ENCODE measurements at regions not wholly inside any gene's neighbourhood (a gene's known extent, or its start where the extent isn't known, plus 50 kb on each side); places are given as distances from the start of the nearest gene placed in this dataset.
"Not testable (repeated sequence)": the region's sequence is repeated elsewhere in the genome, so short reads cannot be mapped to it uniquely, and the experiment has no call there.

DNA sequence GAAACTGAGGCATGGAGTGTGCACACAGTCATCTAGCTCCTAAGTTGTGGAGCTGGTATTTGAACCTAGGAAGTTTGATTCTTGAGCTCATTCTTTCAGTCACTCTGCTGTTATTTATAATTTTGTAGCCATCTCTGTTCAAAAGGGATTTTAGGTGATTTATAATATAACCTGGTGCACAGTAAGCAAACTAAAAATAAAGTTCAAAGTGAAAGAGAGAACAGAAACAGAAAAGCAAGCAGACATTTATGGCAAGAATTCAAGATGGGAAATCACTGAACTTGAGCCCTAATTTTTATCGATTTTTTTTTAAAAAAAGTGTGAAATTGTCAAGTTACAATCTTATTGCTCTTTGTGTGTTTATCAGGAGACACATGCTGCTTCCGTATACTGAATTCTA is 71.4 kb upstream of the SLC7A14 start:
- no peak for DNase-seq (ENCODE audit: low read depth in 2 of 2)

DNA sequence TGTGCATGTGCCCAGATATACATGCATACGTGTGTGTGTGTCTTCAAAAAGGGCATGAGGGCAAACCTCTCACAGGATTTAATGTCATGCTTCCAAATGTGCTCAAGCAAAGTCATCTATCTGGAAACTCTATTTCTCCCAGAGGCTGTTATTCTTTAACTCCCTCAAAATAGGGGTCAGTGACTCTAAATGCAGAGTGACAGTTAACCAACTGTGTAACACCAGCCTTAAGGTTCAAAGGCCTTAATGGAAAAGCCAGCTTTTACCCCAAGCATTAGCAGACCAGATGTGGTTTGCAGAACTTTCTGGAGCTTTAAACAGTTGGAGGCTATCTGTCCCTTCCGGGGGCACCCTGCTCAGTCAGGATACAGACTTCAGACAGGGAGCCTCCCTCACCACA is 70.4 kb upstream of the SLC7A14 start:
- no peak for DNase-seq (ENCODE audit: low read depth in 2 of 2)

DNA sequence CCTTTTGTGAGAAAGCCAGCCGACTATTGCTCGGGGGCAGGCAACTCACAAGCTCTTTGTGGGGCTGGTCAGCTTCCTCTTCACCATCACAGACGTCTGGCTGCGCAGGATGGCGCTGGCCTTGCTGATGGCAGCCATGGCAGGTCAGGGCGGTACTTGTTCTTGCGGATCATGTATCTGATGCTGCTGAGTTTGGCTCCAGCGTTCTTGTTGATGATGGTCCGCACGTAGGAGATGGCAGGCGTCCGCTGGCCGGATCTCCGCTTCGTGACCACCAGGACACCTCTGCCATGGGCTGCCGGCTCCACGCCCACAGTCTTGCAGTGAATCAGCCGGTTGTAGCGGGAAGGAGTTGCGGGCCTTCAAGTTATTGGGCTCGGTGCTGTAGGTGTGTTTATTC is 67.9 kb upstream of the SLC7A14 start:
- DNase-seq (ENCODE audit: low read depth in 2 of 2), result no peak

DNA sequence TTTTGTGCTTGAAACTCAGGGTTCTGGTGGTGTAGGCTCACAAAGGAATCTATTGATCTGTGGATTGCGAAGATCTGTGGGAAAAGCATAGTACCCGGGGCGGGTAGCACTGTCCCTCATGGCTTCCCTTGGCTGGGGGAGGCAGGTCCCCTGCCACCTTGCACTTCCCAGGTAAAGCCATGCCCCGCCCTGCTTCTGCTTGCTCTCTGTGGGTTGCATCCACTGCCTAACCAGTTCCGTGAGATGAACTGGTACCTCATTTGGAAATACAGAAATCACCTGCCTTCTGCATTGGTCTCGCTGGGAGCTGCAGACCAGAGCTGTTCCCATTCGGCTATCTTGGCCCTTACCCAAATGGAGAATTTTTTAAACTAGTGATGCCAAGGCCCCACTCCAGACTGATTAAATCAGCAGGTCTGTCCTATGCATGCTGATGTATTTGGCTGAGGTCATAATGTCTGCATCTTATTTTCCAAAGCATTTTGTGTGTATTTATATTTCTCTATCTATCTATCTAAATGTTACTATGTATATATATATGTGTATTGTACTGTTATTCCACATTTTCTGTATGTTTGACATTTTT is 65.5 kb upstream of the SLC7A14 start:
- no peak for DNase-seq (ENCODE audit: low read depth in 2 of 2)

GRCh38 chr3:170650557-170650956 is 64.7 kb upstream of the SLC7A14 start:
- not testable (repeated sequence) for DNase-seq (ENCODE audit: low read depth in 2 of 2)

DNA sequence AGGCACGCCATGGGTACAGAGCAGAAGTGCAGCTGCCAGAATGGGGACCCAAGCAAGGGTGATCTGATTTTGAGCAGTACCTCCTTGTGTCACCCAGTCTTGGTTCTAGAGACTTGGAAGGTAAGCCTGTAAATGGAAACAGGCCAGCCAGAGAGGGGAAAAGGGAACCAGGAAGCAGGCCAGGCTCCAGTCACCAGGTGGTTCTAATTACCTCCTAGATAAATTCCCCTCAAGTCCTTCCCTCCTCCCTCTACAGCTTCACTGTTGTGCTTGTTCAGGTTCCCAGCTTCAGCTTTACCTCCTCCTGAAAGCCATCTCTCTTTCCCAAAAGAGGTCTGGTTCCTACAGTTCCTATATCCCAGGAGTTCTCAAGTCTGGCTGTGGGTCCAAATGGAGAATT is 58.8 kb upstream of the SLC7A14 start:
- no peak for DNase-seq (ENCODE audit: low read depth in 2 of 2)

GRCh38 chr3:170643831-170644230 is 58.0 kb upstream of the SLC7A14 start:
- no peak for DNase-seq (ENCODE audit: low read depth in 2 of 2)

DNA sequence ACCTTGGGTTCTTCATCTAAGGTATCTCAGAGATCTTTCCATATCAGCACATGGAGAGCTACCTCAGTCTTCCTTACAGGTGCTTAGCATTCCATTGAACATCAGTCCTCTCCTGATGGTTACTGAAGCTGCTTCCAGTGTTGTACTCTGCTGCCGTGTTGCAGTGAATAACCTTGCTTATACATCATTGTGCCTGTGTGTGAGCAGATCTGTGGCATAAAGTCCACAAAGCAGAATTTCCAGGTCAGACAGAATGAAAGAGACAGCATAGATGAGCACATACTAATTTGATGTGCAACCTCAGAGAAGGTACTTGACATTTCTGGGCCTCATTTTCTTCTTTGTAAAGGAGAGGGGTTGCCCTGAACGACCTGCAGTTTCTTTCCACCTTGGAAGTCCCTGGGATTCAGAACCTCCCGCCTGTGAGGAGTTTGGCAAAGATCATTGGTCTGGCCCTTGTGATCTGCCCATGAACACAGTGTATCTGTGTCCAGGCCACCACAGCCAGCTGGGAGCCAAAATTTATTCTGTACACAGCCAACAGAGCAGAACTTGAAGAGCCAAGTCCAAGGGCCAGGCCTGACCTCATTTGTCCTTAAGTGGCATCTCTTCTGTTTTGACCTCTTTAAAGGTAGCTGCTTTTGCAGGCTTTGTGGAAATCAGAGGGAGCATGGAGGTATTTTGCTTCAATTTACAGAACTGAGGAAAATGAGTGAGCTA is 57.2 kb upstream of the SLC7A14 start:
- DNase-seq (ENCODE audit: low read depth in 2 of 2), result no peak

DNA sequence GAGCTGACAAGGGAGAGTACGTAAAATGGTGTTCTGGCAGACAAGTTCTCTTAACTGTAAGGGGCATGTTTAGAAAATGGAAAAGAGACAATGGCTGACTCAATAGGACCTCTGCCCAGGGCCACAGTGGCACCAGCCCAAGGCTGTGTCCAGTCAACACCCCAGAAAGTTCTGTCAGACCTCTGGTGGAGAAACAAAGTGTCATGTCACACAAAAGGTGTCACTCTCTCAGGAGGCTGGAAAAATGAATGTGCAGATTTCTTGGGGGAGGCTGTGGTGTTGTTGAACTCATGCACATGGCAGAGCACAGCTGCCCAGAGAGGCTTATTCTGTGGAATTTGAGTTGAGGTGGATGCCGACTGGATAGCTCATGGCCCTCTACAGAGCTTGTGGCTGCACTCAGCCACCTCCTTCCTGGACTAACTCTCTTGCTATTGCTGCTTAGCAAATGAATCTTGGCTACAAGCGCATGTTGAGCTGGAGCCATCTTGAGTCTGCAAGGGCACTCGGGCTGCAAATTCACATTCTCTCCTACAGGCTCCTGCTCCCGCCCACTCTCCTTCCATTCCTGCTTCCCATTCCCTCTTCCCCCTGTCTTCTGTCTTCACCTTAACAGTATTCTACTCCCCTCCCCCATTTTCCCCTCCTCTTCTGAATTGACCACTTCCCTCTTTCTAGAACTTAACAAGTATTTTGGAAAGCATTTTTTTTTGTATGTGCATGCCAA is 55.8 kb upstream of the SLC7A14 start:
- DNase-seq (ENCODE audit: low read depth in 2 of 2), result no peak

DNA sequence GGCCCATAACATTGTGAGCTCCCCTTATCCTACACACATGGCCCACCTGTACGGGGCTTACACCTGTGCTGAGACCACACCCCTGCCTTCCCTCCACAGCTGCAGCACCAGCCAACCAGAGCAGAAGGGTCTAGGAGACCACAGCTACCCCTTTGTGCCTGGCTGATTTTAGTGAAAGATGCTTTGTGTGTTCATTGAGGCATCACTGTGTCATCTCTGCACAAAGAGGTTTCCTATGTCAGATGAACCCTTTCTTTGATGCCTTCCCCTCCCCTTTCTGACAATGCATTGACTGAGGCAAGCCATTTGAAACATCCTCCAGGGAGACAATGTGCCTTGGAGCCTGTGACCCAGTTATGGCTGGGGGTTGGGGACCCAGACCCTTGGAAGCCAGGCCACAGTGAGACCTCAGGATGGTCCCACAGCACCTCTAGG is 54.9 kb upstream of the SLC7A14 start:
- DNase-seq (ENCODE audit: low read depth in 2 of 2), result no peak

DNA sequence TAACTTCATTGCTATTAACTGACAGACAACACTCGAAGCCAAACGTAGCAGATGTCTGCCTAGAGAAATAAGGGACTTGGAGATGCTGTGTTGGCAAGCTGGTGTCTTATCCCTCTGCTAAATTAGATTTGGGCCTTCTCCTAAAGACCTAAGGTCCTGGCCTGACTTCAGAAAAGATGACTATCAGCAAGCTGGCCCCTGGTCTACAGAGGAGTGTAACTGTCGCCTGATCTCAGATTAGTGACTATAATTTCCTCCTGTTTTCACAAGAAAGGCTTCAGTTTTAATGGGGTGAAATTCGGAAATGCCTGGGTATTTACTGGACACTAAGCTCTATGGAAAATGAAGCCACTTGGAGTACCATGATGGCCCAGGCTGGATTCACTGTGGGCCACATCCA is 53.1 kb upstream of the SLC7A14 start:
- no peak for DNase-seq (ENCODE audit: low read depth in 2 of 2)

- DNase-seq (ENCODE audit: low read depth in 2 of 2), result no peak
Observed at GRCh38 chr3:170637306-170637705, 51.4 kb upstream of the SLC7A14 start.

- no peak for DNase-seq (ENCODE audit: low read depth in 2 of 2)
Observed at GRCh38 chr3:170636400-170636973, 50.6 kb upstream of the SLC7A14 start.

All from dermis microvascular lymphatic vessel endothelial cell (primary cell).